ENCODE measurements at regions not wholly inside any gene's neighbourhood (a gene's known extent, or its start where the extent isn't known, plus 50 kb on each side); places are given as distances from the start of the nearest gene placed in this dataset.

DNA sequence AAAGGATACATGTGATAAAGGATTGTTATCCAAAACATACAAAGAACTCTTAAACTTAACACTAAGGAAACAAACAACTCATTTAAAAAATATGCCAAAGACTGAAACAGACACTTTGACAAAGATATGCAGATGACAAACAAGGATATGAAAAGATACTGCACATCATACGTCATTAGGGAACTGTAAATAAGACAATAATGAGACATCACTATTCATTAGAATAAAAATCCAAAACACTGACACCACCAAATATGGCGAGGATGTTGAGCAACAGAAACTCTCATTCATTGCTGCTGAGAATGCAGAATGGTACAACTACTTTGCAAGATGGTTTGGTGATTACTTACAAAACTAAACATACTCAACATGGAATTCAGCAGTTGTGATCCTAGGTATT is 156.5 kb upstream of the FOXA2 start:
- no peak overlapping the region for H2BK15ac ChIP-seq (ENCODE audit: low read depth, low read length)
- no peak overlapping the region for H2AK5ac ChIP-seq (ENCODE audit: low read depth, low read length)
- H3K56ac ChIP-seq (ENCODE audit: extremely low read depth, insufficient read depth, low read length) = no peak overlapping the region
- H3K23ac ChIP-seq (ENCODE audit: low read depth, low read length) = no peak overlapping the region
- ChIA-PET POLR2A (ENCODE audit: unreplicated experiment) (no interaction called here), CTCF (interaction anchor here (0.7 kb wide), 1 partner anchor 54 kb away, joined by 3 read pairs; no protein-coding TSS in a partner anchor)
- no peak overlapping the region for H2BK120ac ChIP-seq (ENCODE audit: low read depth, low read length)
- H3K4ac ChIP-seq (ENCODE audit: low read depth, low read length) = no peak overlapping the region
- BruUV-seq (replicated peaks) = no TSS peak
- no peak overlapping the region for H3K9ac ChIP-seq (ENCODE audit: low read depth, low read length)
- H2BK5ac ChIP-seq (ENCODE audit: low read depth, low read length, poor library complexity, severe bottlenecking) = no peak overlapping the region
- no peak for TF ChIP-seq BHLHE40 (IDR thresholded peaks at IDR 0.05; ENCODE audit: low read depth, low read length)
- no peak for TF ChIP-seq MXI1 (IDR thresholded peaks at IDR 0.05; ENCODE audit: borderline replicate concordance, low read depth, low read length)
- TF ChIP-seq, protein P1, sequence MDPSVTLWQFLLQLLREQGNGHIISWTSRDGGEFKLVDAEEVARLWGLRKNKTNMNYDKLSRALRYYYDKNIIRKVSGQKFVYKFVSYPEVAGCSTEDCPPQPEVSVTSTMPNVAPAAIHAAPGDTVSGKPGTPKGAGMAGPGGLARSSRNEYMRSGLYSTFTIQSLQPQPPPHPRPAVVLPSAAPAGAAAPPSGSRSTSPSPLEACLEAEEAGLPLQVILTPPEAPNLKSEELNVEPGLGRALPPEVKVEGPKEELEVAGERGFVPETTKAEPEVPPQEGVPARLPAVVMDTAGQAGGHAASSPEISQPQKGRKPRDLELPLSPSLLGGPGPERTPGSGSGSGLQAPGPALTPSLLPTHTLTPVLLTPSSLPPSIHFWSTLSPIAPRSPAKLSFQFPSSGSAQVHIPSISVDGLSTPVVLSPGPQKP (IDR thresholded peaks at IDR 0.05; ENCODE audit: borderline replicate concordance, low read depth, low read length) = no peak
- no peak for TF ChIP-seq RCOR1 (IDR thresholded peaks at IDR 0.05; ENCODE audit: insufficient replicate concordance, low read length)
- TF ChIP-seq NFE2L2 (IDR thresholded peaks at IDR 0.05; ENCODE audit: low read depth, low read length) = no peak
- no peak for TF ChIP-seq CEBPB (IDR thresholded peaks at IDR 0.05; ENCODE audit: low read depth, low read length)
- no peak for TF ChIP-seq MAZ (IDR thresholded peaks at IDR 0.05; ENCODE audit: borderline replicate concordance, low read depth, low read length)
- TF ChIP-seq, protein P2, sequence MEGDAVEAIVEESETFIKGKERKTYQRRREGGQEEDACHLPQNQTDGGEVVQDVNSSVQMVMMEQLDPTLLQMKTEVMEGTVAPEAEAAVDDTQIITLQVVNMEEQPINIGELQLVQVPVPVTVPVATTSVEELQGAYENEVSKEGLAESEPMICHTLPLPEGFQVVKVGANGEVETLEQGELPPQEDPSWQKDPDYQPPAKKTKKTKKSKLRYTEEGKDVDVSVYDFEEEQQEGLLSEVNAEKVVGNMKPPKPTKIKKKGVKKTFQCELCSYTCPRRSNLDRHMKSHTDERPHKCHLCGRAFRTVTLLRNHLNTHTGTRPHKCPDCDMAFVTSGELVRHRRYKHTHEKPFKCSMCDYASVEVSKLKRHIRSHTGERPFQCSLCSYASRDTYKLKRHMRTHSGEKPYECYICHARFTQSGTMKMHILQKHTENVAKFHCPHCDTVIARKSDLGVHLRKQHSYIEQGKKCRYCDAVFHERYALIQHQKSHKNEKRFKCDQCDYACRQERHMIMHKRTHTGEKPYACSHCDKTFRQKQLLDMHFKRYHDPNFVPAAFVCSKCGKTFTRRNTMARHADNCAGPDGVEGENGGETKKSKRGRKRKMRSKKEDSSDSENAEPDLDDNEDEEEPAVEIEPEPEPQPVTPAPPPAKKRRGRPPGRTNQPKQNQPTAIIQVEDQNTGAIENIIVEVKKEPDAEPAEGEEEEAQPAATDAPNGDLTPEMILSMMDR (conservative IDR thresholded peaks at IDR 0.05; ENCODE audit: low read depth, low read length) = no peak
- TF ChIP-seq RAD21 (IDR thresholded peaks at IDR 0.05; ENCODE audit: low read length) = no peak
- TF ChIP-seq RFX5 (IDR thresholded peaks at IDR 0.05; ENCODE audit: low read depth, low read length) = no peak
- TF ChIP-seq, protein P3, sequence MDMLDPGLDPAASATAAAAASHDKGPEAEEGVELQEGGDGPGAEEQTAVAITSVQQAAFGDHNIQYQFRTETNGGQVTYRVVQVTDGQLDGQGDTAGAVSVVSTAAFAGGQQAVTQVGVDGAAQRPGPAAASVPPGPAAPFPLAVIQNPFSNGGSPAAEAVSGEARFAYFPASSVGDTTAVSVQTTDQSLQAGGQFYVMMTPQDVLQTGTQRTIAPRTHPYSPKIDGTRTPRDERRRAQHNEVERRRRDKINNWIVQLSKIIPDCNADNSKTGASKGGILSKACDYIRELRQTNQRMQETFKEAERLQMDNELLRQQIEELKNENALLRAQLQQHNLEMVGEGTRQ (IDR thresholded peaks at IDR 0.05; ENCODE audit: low read depth, low read length) = no peak
- intact Hi-C loops (cut with micrococcal nuclease) (no loop called here), dilution Hi-C loops (cut with HindIII; ENCODE audit: low sequenced_read_pairs, unreplicated experiment) (no loop called here), in situ Hi-C loops (cut with MboI; ENCODE audit: low sequenced_read_pairs) (no loop called here)
- no peak overlapping the region for H4K5ac ChIP-seq (ENCODE audit: low read depth, low read length)
- no peak overlapping the region for H3K14ac ChIP-seq (replicated peaks; ENCODE audit: low read depth, low read length)
- H3K4me2 ChIP-seq (ENCODE audit: low read depth, low read length) = no peak overlapping the region
- DNase-seq (no peak), ATAC-seq (ENCODE audit: low read depth) (no peak)
- no peaks in the 10 kb centered on the region for H3K27me3 ChIP-seq (ENCODE audit: control insufficient read depth, insufficient read depth, low read length)
- no peaks in the 10 kb centered on the region for H3K9me1 ChIP-seq (ENCODE audit: insufficient read depth, low read length)
- H2AFZ ChIP-seq (replicated peaks; ENCODE audit: low read length, poor library complexity) = no peak overlapping the region
- H4K8ac ChIP-seq (ENCODE audit: low read depth in 2 of 2, low read length in 2 of 2) = no peak overlapping the region
- no peak overlapping the region for H3K4me3 ChIP-seq (ENCODE audit: insufficient read depth, low read depth, low read length)
- H3K9me3 ChIP-seq (ENCODE audit: control insufficient read depth, insufficient read depth, low read length) = no peaks in the 10 kb centered on the region
- no peak overlapping the region for H3K27ac ChIP-seq (ENCODE audit: insufficient read depth, low read length)
- no CpG with 5 or more reads among the region's 2 CpGs for WGBS, 2 experiments (ENCODE audit: extremely low coverage in 2 of 2, insufficient read length in 1 of 2)
- no peak overlapping the region for H3K18ac ChIP-seq (ENCODE audit: low read depth, low read length)
- no peaks in the 10 kb centered on the region for H3K36me3 ChIP-seq (ENCODE audit: control insufficient read depth, insufficient read depth, low read length)
- H4K91ac ChIP-seq (ENCODE audit: insufficient read depth, low read depth, low read length) = no peak overlapping the region
- no peaks in the 10 kb centered on the region for H3K79me1 ChIP-seq (ENCODE audit: low read depth in 1 of 2, low read length in 2 of 2)
- no peak overlapping the region for H2AK9ac ChIP-seq (replicated peaks; ENCODE audit: low read depth, low read length, poor library complexity)
- H2BK20ac ChIP-seq (ENCODE audit: low read depth, low read length) = no peak overlapping the region
- H3K4me1 ChIP-seq (ENCODE audit: control insufficient read depth, insufficient read depth, low read length) = no peaks in the 10 kb centered on the region
- no peaks in the 10 kb centered on the region for H4K20me1 ChIP-seq (ENCODE audit: insufficient read depth, low read length)
